Non-pigmented ciliary epithelial cell (primary cell): ENCODE measurements at regions not wholly inside any gene's neighbourhood (a gene's known extent, or its start where the extent isn't known, plus 50 kb on each side); places are given as distances from the start of the nearest gene placed in this dataset.
"Not testable (repeated sequence)": the region's sequence is repeated elsewhere in the genome, so short reads cannot be mapped to it uniquely, and the experiment has no call there.

ENCODE experiments used
- DNase-seq: peaks from one replicate; pipeline ENCODE4 v3.0.0-alpha.2; 2010; ENCODE audit warnings: low read depth

GRCh38 chr1:182331387-182331786 is 60.2 kb downstream of the GLUL start:
- DNase-seq, result no peak

DNA sequence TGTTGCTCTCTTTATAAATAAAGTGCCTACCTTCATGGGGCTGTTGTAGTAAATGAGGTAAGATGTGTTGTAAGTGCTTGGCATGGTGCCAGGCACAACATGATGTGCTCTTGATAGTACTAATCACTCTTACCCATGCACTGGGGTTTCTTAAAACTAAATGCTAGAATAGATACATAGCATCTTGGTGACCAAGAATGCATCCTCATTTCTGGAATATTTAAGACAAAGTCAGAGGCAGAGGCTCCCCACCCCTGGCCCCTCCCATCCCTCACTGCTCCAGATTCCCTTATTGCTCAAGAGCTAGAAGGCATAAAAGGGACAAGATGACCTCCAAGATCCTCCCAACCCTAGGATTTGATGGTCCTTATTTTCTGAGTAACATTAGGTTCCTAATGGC is 61.3 kb downstream of the GLUL start:
- DNase-seq, result no peak

DNA sequence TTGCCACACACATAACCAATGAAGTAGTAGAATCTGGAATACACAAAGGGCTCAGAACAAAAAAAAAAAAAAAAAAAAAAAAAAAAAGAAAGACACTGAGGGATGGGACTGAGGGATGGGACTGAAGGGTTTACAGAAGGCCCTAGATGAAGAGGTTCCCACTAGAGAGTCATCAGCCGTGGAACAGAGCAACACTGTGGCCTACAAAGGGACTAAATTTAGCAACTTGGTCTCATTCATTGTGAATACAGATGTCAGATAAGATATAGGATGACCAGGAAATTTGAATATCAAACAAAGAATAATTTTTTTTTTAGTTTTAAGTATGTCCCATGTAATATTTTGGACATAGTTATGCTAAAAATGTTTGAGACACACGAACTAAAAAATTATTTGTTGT is 62.1 kb downstream of the GLUL start:
- no peak for DNase-seq

GRCh38 chr1:182328591-182328990 is 63.0 kb downstream of the GLUL start:
- DNase-seq, result no peak

GRCh38 chr1:182325339-182325738 is 66.3 kb downstream of the GLUL start:
- DNase-seq, result no peak

DNA sequence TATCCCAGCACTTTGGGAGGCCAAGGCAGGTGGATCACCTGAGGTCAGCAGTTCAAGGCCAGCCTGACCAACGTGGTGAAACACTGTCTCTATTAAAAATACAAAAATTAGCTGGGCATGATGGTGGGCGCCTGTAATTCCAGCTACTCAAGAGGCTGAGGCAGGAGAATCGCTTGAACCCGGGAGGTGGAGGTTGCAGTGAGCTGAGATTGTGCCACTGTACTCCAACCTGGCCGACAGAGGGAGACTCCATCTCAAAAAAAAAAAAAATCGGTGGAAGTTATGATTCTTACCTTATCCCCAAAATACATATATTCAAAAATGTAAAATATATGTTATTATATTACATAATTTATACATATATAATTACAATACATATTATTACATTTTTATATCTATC is 70.1 kb downstream of the GLUL start:
- DNase-seq, result not testable (repeated sequence)

DNA sequence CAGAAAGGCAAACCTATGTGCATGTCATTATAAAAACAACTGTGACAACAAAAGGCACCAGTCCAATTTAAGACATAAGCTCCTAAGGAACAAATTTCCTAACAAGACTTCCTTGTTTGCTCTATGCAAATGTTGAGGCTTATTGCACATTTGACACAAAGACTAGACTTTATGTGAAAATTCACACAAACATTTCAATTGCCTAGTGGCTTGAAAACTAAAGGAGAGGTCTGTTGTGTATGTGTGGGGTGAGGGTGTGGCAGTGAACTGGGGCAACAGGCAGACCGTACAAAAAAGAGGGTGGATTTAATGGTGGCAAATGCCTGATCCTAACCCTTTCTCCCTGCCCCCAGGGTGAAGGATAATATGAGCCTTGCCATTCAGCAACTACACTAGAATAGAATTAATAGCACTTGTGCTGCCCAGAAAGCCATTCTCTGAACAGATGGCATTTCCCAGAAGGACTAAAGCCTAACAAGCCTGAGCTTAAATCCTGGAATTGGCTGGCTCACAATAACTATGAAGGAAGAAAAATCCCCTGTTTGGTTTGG is 73.9 kb downstream of the GLUL start:
- DNase-seq, result no peak

DNA sequence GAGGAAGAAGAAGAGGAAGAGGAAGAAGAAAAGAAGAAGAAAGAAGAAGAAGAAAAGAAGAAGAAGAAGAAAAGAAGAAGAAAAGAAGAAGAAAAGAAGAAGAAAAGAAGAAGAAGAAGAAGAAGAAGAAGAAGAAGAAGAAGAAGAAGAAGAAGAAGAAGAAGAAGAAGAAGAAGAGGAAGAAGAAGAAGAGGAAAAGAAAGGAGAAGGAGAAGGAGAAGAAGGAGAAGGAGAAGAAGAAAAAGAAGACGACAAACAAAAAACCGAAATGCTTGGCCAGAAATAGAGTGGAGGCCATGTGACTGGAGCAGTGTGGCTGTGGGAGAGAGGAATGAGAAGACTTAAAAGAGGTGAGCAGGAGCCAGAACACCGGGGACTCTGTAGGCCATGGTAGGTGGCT is 75.1 kb downstream of the GLUL start:
- DNase-seq, result not testable (repeated sequence)

DNA sequence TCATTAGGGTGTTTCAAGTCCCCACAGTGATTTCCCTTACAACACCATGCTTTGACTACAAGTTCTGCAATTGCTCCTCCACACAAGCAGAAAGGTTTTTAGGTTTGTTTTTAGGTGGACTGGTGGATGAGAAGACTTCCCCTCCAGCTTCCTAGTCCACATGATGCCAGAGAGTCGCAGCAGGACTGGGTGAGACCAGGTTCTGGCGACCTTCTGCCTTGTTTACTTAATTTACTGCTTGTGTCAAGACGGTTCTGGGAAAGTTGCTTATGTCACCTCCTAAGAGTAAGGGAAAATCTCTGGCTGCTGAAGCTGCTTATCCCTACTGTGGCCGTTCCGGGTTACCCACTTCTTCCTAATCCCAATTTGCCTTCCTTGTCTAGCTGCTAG is 76.4 kb downstream of the GLUL start:
- DNase-seq, result no peak

DNA sequence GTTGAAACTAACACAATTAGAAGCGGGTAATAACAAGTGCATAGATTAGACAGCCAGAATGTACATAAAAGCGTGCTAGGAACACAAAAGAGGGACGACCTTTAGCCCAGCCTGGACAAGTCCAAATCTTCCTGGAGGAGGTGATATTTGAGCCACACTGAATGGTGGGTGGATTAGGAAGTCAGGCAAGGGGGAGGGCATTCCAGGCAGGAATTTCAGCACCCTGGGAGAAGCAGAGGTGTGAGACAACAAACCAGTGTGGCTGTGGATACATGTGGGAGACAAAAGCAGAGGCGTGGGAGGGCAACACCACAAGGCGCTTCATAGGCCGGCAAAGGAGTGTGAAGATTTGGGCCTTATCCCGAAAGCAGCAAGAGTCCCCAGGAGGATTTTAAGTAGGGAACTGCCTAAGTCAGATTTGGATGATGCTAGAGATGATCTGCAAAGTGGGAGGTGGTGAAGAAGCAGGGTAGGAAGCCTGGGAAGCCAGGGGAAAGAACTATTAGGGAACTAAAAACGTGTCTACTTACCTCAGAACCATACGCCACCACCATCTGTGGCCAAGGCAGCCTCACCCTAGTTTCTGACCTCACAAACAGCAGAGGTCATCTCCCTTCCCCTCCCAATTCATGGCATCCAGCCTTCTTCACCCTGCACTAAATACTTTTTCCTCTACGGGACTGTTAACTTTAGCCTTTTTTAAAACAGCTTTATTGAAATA is 81.8 kb downstream of the GLUL start:
- no peak for DNase-seq

DNA sequence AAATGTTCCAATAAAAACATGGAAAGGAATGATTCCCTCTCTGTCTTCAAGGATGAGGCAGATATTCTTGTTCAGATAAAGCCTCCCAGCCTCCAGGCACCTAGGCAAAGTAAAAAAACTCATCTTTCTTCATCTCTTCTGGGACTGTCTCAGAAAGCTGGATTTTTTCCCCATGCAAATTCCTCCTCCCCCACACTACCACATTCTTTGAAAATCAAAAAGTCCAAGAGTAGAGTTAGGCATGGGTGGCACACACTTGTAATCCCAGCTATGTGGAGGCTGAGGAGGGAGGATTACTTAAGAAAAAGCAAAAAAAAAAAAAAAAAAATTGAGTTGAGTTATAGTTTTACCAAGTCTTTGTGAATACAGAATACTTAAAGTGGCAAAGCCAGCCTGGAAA is 82.8 kb downstream of the GLUL start:
- no peak for DNase-seq

GRCh38 chr1:182307486-182307885 is 84.1 kb downstream of the GLUL start:
- DNase-seq, result not testable (repeated sequence)

- DNase-seq, result no peak
These were observed 85.7 kb downstream of the GLUL start for GRCh38 chr1:182305861-182306260.

DNA sequence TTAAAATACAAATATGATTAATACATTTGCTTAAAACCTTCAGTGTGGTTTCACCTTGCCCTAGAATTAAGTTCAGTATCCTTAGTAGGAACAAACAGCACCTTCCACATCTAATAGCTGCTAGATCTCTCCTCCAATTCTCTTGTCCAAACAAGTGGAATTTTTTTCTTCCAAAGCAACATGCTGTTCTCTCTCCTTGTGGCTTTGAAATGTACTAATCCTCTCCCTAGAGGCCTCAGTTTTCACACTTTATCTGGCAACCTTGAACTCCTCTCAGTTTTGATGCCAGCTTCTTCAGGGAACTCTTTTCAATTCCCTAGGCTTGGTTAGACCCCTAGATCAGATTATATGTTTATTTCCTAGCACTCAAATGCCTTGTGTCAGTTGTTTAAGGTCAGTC is 87.0 kb downstream of the GLUL start:
- DNase-seq, result no peak

DNA sequence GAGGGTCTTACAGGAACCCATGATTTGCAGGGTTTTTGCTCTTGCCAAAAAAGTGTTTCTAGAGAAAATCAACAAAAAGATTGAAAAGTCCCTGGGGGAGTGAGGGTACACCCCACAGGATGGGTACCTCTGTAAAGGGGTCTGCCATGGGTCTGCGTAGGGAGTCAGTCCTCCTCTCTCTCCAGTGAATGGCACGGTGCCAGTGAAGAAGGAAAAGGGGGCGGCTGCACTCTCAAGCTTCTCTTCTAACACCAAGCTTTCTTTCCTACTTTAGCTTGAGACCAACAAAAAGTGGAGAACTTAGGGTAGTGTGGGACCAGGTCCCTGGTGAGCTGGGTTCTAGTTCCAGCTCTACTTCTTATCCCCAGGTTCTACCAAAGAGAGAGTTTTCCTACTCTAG is 87.4 kb downstream of the GLUL start:
- no peak for DNase-seq

GRCh38 chr1:182303778-182304177 is 87.8 kb downstream of the GLUL start:
- DNase-seq, result no peak

GRCh38 chr1:182301467-182302198 is 90.0 kb downstream of the GLUL start:
- peak; percentile 23 for DNase-seq

- DNase-seq, result no peak
These were observed 90.6 kb downstream of the GLUL start for GRCh38 chr1:182301026-182301436.

DNA sequence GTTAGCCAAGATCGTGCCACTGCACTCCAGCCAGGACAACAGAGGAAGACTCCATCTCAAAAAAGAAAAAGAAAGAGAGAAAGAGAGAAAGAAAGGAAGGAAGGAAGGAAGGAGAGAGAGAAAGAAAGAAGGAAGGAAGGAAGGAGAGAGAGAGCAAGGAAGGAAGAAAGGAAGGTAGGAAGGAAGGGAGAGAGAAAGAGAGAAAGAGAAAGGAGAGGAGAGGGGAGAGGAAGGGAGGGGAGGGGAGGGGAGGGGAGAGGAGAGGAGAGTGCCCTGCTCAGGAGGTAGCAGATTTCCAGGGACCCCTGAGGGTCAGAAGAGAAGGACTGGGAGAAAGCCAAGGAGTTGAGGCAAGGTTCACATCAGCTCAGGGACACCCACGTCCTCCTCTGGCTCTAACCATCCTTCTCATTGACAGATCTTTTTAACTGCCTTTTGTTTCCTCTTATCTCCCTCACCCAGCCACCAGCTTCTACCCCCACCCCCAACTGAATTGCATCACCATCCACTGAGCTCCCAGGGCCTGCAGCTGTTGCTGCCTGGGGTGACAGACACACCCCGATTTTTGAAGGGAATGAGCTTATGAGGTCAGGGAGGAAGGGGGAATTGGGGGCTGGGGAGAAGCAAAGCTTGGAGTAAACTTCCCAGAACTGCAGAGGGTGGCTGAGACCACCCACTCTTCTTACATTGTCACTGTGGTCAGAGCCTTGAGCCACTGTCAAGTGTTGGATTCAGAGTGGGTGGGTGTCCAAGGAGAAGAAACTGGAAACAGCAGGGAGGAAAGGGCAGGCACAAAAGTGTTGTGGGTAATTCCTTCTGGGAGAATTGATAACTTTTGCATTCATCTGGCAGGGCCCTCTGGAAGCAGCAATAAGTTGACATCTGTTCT is 91.6 kb downstream of the GLUL start:
- DNase-seq, result no peak

GRCh38 chr1:182299054-182299727 is 92.4 kb downstream of the GLUL start:
- DNase-seq, result not testable (repeated sequence)

- DNase-seq, result no peak
These were observed 94.3 kb downstream of the GLUL start for GRCh38 chr1:182297335-182297734.

DNA sequence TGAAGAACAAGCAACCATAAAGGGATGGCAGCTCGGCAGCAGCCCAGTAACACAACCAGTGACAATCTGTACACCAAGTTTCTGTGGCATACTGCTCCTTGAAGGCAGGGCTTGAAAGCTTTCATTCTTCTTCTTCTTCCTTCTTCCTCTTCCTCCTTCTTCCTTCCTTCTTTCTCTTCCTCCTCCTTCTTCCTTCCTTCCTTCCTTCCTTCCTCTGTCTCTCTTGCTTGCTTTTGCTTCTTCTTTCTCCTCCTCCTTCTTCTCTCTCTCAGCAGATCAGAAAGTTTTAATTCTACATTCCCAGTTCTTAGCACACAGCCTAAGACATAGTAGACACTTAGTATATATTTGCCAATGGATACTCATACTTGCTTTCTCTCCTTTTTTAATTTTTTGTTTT is 95.9 kb downstream of the GLUL start:
- DNase-seq, result no peak
